HG03342 (cell line): ENCODE measurements at regions not wholly inside any gene's neighbourhood (a gene's known extent, or its start where the extent isn't known, plus 50 kb on each side); places are given as distances from the start of the nearest gene placed in this dataset.

Source experiments
- ATAC-seq: cut with Tn5 transposase; IDR thresholded peaks from one replicate; pipeline ENCODE4 v1.9.1; 2021; ENCODE audit warnings: mild to moderate bottlenecking, moderate library complexity; ENCODE audit not compliant: unreplicated experiment

- ATAC-seq: peak; percentile 78
Observed at GRCh38 chr6:127641905-127642304, 64.9 kb downstream of the C6orf58 start.
